K562 (cell line): ENCODE measurements at regions not wholly inside any gene's neighbourhood (a gene's known extent, or its start where the extent isn't known, plus 50 kb on each side); places are given as distances from the start of the nearest gene placed in this dataset.

Source experiments
- ATAC-seq: fragments of 200-7000 bp; cut with Tn5 transposase; 3 replicates; pipeline ENCODE4 v1.9.1; 2020; ENCODE audit warnings: moderate library complexity
- BruUV-seq: library from RNA; stranded (reverse); fragments of 400-500 nt; replicated peaks from 2 replicates; lab custom pipeline; 2021; lab: Mats Ljungman, UMichigan
- CTCF ChIA-PET: fragments of 300-600 bp; formaldehyde crosslinking; extraction: SDS; loops from one replicate; lab custom pipeline; 2021; ENCODE audit warnings: low intra/inter-chr PET ratio; lab: Yijun Ruan, JAX
- POLR2A ChIA-PET: fragments of 300-600, 350-650 bp; sonication (Branson Sonifier 250); formaldehyde crosslinking; extraction: SDS; loops from one replicate; lab custom pipeline; 2021; ENCODE audit warnings: antibody characterized with exemption, inconsistent platforms; lab: Yijun Ruan, JAX
- DNase-seq, 4 experiments: peaks; one replicate each; pipeline versions ENCODE4 v3.0.0 to v3.0.0-alpha.2; 2011 to 2018; ENCODE audit warnings: low spot score in 3 of 4, mixed read lengths in 3 of 4; ENCODE audit errors: extremely low read depth in 1 of 4
- FAIRE-seq: peaks from 2 replicates; lab custom pipeline; 2011; peaks lifted over from hg19 to GRCh38; lab: Jason Lieb, UNC
- H2AFZ ChIP-seq: 2 replicates; pipeline ENCODE4 v1.6.0; 2011; ENCODE audit warnings: low read depth, low read length, control low read depth, inconsistent platforms
- H3K27ac ChIP-seq: fragments of 200-600 bp; 3 replicates; pipeline ENCODE4 v1.8.0; 2011; ENCODE audit warnings: low read depth, mild to moderate bottlenecking, control low read depth, inconsistent platforms, low read length, moderate library complexity, mixed read lengths; ENCODE audit errors: extremely low read depth
- H3K27me3 ChIP-seq, 2 experiments: fragments of 300-600 bp in 1 of 2; 2 replicates in 1 of 2; 3 replicates in 1 of 2; pipeline versions ENCODE4 v1.6.0 to v1.8.0; 2011; ENCODE audit warnings: inconsistent platforms in 2 of 2, low read length in 2 of 2, mild to moderate bottlenecking in 1 of 2, mixed read lengths in 1 of 2, moderate library complexity in 1 of 2; ENCODE audit not compliant: control insufficient read depth in 2 of 2, insufficient read depth in 2 of 2
- H3K36me3 ChIP-seq: fragments of 300-600 bp; 3 replicates; pipeline ENCODE4 v1.8.0; 2011; ENCODE audit warnings: mild to moderate bottlenecking, low read length, inconsistent platforms; ENCODE audit not compliant: control insufficient read depth, insufficient read depth
- H3K4me1 ChIP-seq, 2 experiments: fragments of 200-600 bp in 1 of 2; replicated peaks in 1 of 2; 2 replicates in 1 of 2; 3 replicates in 1 of 2; pipeline versions ENCODE4 v1.5.1 to v1.8.0; 2011; ENCODE audit warnings: inconsistent platforms in 2 of 2, low read length in 2 of 2, mild to moderate bottlenecking in 1 of 2, mixed read lengths in 1 of 2, moderate library complexity in 1 of 2; ENCODE audit not compliant: control insufficient read depth in 2 of 2, insufficient read depth in 2 of 2
- H3K4me2 ChIP-seq: 2 replicates; pipeline ENCODE4 v1.6.1; 2011; ENCODE audit warnings: low read length, control low read depth, inconsistent platforms, mixed read lengths; ENCODE audit not compliant: insufficient read depth
- H3K4me3 ChIP-seq: fragments of 200-600 bp; sonication (generic), shearing (Covaris generic); 2 replicates; pipeline ENCODE4 v1.5.1; 2016; ENCODE audit warnings: control low read depth, inconsistent platforms
- H3K79me2 ChIP-seq: fragments of 200-600 bp; 3 replicates; pipeline ENCODE4 v1.8.0; 2011; ENCODE audit warnings: low read length, inconsistent platforms; ENCODE audit not compliant: control insufficient read depth, insufficient read depth
- H3K9ac ChIP-seq, 2 experiments: 2 replicates each; pipeline versions ENCODE4 v1.6.0 to v1.6.1; 2011; ENCODE audit warnings: low read depth in 2 of 2, low read length in 2 of 2, control low read depth in 1 of 2, inconsistent platforms in 1 of 2, mild to moderate bottlenecking in 1 of 2, mixed read lengths in 1 of 2; ENCODE audit not compliant: insufficient read depth in 1 of 2
- H3K9me1 ChIP-seq: one replicate; pipeline ENCODE4 v1.6.0; 2011; ENCODE audit warnings: inconsistent platforms, mild to moderate bottlenecking, low read length, moderate library complexity; ENCODE audit not compliant: control insufficient read depth, insufficient read depth
- H3K9me3 ChIP-seq: replicated peaks from 2 replicates; pipeline ENCODE4 v1.5.1; 2011; ENCODE audit warnings: low read depth, low read length, inconsistent platforms; ENCODE audit not compliant: control insufficient read depth, insufficient read depth
- H4K20me1 ChIP-seq: replicated peaks from 2 replicates; pipeline ENCODE4 v1.6.1; 2011; ENCODE audit warnings: low read length, inconsistent platforms, mixed read lengths; ENCODE audit not compliant: control insufficient read depth, insufficient read depth
- ATF7 ChIP-seq: fragments of 450-650 bp; IDR thresholded peaks from 2 replicates; pipeline ENCODE4 v1.7.1; 2014; ENCODE audit warnings: mild to moderate bottlenecking, moderate library complexity
- BCOR ChIP-seq: fragments of 450-650 bp; IDR thresholded peaks from 2 replicates; pipeline ENCODE4 v1.6.1; 2016
- LEF1 ChIP-seq: fragments of 450-650 bp; IDR thresholded peaks from 2 replicates; pipeline ENCODE4 v1.6.1; 2016; ENCODE audit warnings: mild to moderate bottlenecking
- MAZ ChIP-seq, 2 experiments: fragments of 450-650 bp in 1 of 2; sonication (generic) in 1 of 2; formaldehyde crosslinking; IDR thresholded peaks in 1 of 2; conservative IDR thresholded peaks in 1 of 2; 2 replicates each; pipeline versions ENCODE4 v1.4.0 to v1.5.0; 2020; ENCODE audit warnings: mild to moderate bottlenecking in 1 of 2, missing genetic modification reagents in 1 of 2
- MYNN ChIP-seq, 2 experiments: sonication (generic); formaldehyde crosslinking in 1 of 2; IDR thresholded peaks; 2 replicates each; pipeline versions ENCODE4 v1.5.0 to v1.6.1; 2016 to 2020; ENCODE audit warnings: antibody characterized with exemption in 1 of 2, missing genetic modification reagents in 1 of 2
- NR2C2 ChIP-seq, 2 experiments: fragments of 200-800 bp in 1 of 2; sonication (Bioruptor generic) in 1 of 2; sonication (generic) in 1 of 2; formaldehyde crosslinking in 1 of 2; IDR thresholded peaks; 2 replicates each; pipeline versions ENCODE4 v1.6.1 to v1.8.0; 2016 to 2022; ENCODE audit warnings: mild to moderate bottlenecking in 1 of 2, missing compliant biosample characterization in 1 of 2, missing genetic modification characterization in 1 of 2, missing genetic modification reagents in 1 of 2
- NR2F6 ChIP-seq: fragments of 450-650 bp; formaldehyde crosslinking; IDR thresholded peaks from 2 replicates; pipeline ENCODE4 v1.4.0; 2020; ENCODE audit warnings: mild to moderate bottlenecking
- ZNF175 ChIP-seq: fragments of 200-800 bp; sonication (Bioruptor generic); IDR thresholded peaks from 2 replicates; pipeline ENCODE4 v1.6.1; 2016; ENCODE audit warnings: low read depth, mild to moderate bottlenecking, missing genetic modification characterization, missing compliant biosample characterization
- WGBS: fragments of 100-300 bp; shearing (Covaris generic); methylation state at CpG from one replicate; pipeline ENCODE4 v1.1.6; 2016; ENCODE audit warnings: low coverage, mixed read lengths; ENCODE audit not compliant: insufficient coverage; ENCODE audit errors: missing lambda C conversion rate; 5-methylcytosine and 5-hydroxymethylcytosine counted together
- in situ Hi-C: fragments of 300-500 bp; cut with MboI; formaldehyde crosslinking; loops from 4 replicates; pipeline ENCODE4 v1.15.0; 2018; ENCODE audit warnings: inconsistent platforms, mixed read lengths
- intact Hi-C: fragments of 100-400 bp; cut with micrococcal nuclease; formaldehyde crosslinking; loops from 2 replicates; pipeline ENCODE4 v1.14.2; 2022
- TF ChIP-seq, protein P1 (sequence below): sonication (generic); formaldehyde crosslinking; IDR thresholded peaks from 2 replicates; pipeline ENCODE4 v1.8.0; 2022; ENCODE audit warnings: missing genetic modification reagents, mild to moderate bottlenecking, borderline replicate concordance
- TF ChIP-seq, protein P2 (sequence below), 2 experiments: fragments of 450-650 bp in 1 of 2; IDR thresholded peaks; 2 replicates each; pipeline ENCODE4 v1.6.1; 2011 to 2017; ENCODE audit warnings: low read depth in 2 of 2, antibody characterized with exemption in 1 of 2, borderline replicate concordance in 1 of 2, low read length in 1 of 2, mild to moderate bottlenecking in 1 of 2, mixed read lengths in 1 of 2; ENCODE audit not compliant: control insufficient read depth in 1 of 2

- no peaks in the 10 kb centered on the region for H3K27me3 ChIP-seq
- no peaks in the 10 kb centered on the region for H3K4me1 ChIP-seq
- in situ Hi-C loops (no loop called here), intact Hi-C loops (no loop called here)
- BruUV-seq, result no TSS peak
- no peak overlapping the region for H2AFZ ChIP-seq
- no peaks in the 10 kb centered on the region for H3K79me2 ChIP-seq
- FAIRE-seq (no peak), ATAC-seq (no peak), DNase-seq (no peak)
- H3K36me3 ChIP-seq, result no peaks in the 10 kb centered on the region
- no peaks in the 10 kb centered on the region for H3K9me1 ChIP-seq
- no peak overlapping the region for H3K27ac ChIP-seq
- TF ChIP-seq, protein P1, sequence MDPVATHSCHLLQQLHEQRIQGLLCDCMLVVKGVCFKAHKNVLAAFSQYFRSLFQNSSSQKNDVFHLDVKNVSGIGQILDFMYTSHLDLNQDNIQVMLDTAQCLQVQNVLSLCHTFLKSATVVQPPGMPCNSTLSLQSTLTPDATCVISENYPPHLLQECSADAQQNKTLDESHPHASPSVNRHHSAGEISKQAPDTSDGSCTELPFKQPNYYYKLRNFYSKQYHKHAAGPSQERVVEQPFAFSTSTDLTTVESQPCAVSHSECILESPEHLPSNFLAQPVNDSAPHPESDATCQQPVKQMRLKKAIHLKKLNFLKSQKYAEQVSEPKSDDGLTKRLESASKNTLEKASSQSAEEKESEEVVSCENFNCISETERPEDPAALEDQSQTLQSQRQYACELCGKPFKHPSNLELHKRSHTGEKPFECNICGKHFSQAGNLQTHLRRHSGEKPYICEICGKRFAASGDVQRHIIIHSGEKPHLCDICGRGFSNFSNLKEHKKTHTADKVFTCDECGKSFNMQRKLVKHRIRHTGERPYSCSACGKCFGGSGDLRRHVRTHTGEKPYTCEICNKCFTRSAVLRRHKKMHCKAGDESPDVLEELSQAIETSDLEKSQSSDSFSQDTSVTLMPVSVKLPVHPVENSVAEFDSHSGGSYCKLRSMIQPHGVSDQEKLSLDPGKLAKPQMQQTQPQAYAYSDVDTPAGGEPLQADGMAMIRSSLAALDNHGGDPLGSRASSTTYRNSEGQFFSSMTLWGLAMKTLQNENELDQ (CRISPR knock-in tag), result no peak
- no peak overlapping the region for H3K9ac ChIP-seq
- ChIA-PET CTCF (no interaction called here), POLR2A (no interaction called here)
- H3K4me2 ChIP-seq, result no peak overlapping the region
- 0% methylated on average over 6 of the region's 7 CpGs for WGBS
- H4K20me1 ChIP-seq, result no peaks in the 10 kb centered on the region
- H3K4me3 ChIP-seq, result no peak overlapping the region
- H3K9me3 ChIP-seq, result no peaks in the 10 kb centered on the region; the same call in 1 of the 2 replicates
Measured at GRCh38 chr16:51457775-51458174, 306.7 kb upstream of the SALL1 start.

DNA sequence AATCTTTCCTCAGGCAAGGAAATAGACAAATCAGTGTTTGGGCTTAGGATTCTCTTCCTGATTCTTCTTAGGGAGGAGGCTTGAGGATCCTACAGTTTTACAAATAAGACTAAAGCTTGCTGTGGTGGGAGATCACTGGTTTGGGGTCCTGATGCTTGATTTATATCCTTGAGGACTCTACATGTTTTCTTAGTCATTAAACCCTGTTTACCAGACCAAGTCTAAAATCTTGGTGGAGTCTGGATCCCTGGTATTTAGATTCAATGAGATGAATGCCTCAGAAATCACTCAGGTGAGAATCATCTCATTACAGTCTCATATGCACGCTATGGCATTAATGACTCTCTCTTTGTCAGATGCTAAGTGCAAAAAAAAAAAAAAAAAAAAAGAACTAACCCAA lies 304.3 kb upstream of the SALL1 start:
- ATAC-seq, result no peak
- H3K27me3 ChIP-seq, result no peaks in the 10 kb centered on the region
- TF ChIP-seq NR2C2 (CRISPR knock-in tag; IDR thresholded peaks at IDR 0.05) (no peak), NR2C2 (tag; IDR thresholded peaks at IDR 0.05) (no peak), ZNF175 (no peak), MYNN (IDR thresholded peaks at IDR 0.05) (no peak), MYNN (CRISPR knock-in tag; IDR thresholded peaks at IDR 0.05) (no peak), ATF7 (no peak), NR2F6 (no peak), MAZ (CRISPR knock-in tag; conservative IDR thresholded peaks at IDR 0.05 in 1 of 2, IDR thresholded peaks at IDR 0.05 in 1 of 2) (no peak), LEF1 (no peak), BCOR (no peak)
- TF ChIP-seq, protein P2, sequence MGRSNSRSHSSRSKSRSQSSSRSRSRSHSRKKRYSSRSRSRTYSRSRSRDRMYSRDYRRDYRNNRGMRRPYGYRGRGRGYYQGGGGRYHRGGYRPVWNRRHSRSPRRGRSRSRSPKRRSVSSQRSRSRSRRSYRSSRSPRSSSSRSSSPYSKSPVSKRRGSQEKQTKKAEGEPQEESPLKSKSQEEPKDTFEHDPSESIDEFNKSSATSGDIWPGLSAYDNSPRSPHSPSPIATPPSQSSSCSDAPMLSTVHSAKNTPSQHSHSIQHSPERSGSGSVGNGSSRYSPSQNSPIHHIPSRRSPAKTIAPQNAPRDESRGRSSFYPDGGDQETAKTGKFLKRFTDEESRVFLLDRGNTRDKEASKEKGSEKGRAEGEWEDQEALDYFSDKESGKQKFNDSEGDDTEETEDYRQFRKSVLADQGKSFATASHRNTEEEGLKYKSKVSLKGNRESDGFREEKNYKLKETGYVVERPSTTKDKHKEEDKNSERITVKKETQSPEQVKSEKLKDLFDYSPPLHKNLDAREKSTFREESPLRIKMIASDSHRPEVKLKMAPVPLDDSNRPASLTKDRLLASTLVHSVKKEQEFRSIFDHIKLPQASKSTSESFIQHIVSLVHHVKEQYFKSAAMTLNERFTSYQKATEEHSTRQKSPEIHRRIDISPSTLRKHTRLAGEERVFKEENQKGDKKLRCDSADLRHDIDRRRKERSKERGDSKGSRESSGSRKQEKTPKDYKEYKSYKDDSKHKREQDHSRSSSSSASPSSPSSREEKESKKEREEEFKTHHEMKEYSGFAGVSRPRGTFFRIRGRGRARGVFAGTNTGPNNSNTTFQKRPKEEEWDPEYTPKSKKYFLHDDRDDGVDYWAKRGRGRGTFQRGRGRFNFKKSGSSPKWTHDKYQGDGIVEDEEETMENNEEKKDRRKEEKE (IDR thresholded peaks at IDR 0.05; ENCODE audit: borderline replicate concordance in 1 of 2, control insufficient read depth in 1 of 2, low read depth in 2 of 2, low read length in 1 of 2), result no peak

More for the DNA sequence above, 304.3 kb upstream of the SALL1 start:
- DNase-seq, result no peak
- intact Hi-C loops, result no loop called here
- Histone ChIP-seq H3K36me3 (no peaks in the 10 kb centered on the region), H3K79me2 (no peaks in the 10 kb centered on the region), H3K4me1 (no peaks in the 10 kb centered on the region), H4K20me1 (no peaks in the 10 kb centered on the region), H3K27ac (no peak overlapping the region), H3K9me3 (no peaks in the 10 kb centered on the region; the same call in 1 of the 2 replicates), H3K4me3 (no peak overlapping the region), H3K9me1 (no peaks in the 10 kb centered on the region), H3K4me2 (no peak overlapping the region), H2AFZ (no peak overlapping the region), H3K9ac (no peak overlapping the region)
- WGBS, result 0% methylated on average over 1 of the region's 1 CpG
- no TSS peak for BruUV-seq
- FAIRE-seq, result no peak
- in situ Hi-C loops, result no loop called here
- ChIA-PET POLR2A (no interaction called here), CTCF (no interaction called here)
